ENCODE measurements at regions not wholly inside any gene's neighbourhood (a gene's known extent, or its start where the extent isn't known, plus 50 kb on each side); places are given as distances from the start of the nearest gene placed in this dataset.

GRCh38 chr5:125289606-125290005, 543.2 kb upstream of the ZNF608 start:
- CTCF ChIA-PET = no interaction called here
- no peak overlapping the region for H3K4me3 ChIP-seq (ENCODE audit: low read depth, low read length)
- POLR2A ChIA-PET = no interaction called here
- TF ChIP-seq CTCF (IDR thresholded peaks at IDR 0.05; ENCODE audit: insufficient read depth, low read length, missing control alignments) = no peak
- DNase-seq (ENCODE audit: low read depth, low spot score) = no peak

GRCh38 chr5:125290935-125291334, 544.5 kb upstream of the ZNF608 start:
- DNase-seq (ENCODE audit: low read depth, low spot score) = no peak
- H3K4me3 ChIP-seq (ENCODE audit: low read depth, low read length) = no peak overlapping the region
- POLR2A ChIA-PET = no interaction called here
- CTCF ChIA-PET = no interaction called here
- no peak for TF ChIP-seq CTCF (IDR thresholded peaks at IDR 0.05; ENCODE audit: insufficient read depth, low read length, missing control alignments)

- H3K4me3 ChIP-seq (ENCODE audit: low read depth, low read length) = no peak overlapping the region
- ChIA-PET POLR2A (no interaction called here), CTCF (no interaction called here)
- DNase-seq (ENCODE audit: low read depth, low spot score) = no peak
- no peak for TF ChIP-seq CTCF (IDR thresholded peaks at IDR 0.05; ENCODE audit: insufficient read depth, low read length, missing control alignments)
Observed at GRCh38 chr5:125291447-125291846, 545.0 kb upstream of the ZNF608 start.

GRCh38 chr5:125293223-125293622, 546.8 kb upstream of the ZNF608 start:
- no peak for TF ChIP-seq CTCF (IDR thresholded peaks at IDR 0.05; ENCODE audit: insufficient read depth, low read length, missing control alignments)
- POLR2A ChIA-PET = no interaction called here
- H3K4me3 ChIP-seq (ENCODE audit: low read depth, low read length) = no peak overlapping the region
- CTCF ChIA-PET = interaction anchor here (1.1 kb wide), 1 partner anchor 18 kb away, joined by 4 read pairs; no protein-coding TSS in a partner anchor
- DNase-seq (ENCODE audit: low read depth, low spot score) = no peak

GRCh38 chr5:125293726-125294125, 547.3 kb upstream of the ZNF608 start:
- TF ChIP-seq CTCF (IDR thresholded peaks at IDR 0.05; ENCODE audit: insufficient read depth, low read length, missing control alignments) = no peak
- H3K4me3 ChIP-seq (ENCODE audit: low read depth, low read length) = no peak overlapping the region
- DNase-seq (ENCODE audit: low read depth, low spot score) = no peak
- ChIA-PET POLR2A (no interaction called here), CTCF (interaction anchor here (1.1 kb wide), 1 partner anchor 18 kb away, joined by 4 read pairs; no protein-coding TSS in a partner anchor)

- CTCF ChIA-PET = no interaction called here
- H3K4me3 ChIP-seq (ENCODE audit: low read depth, low read length) = no peak overlapping the region
- POLR2A ChIA-PET = no interaction called here
- TF ChIP-seq CTCF (IDR thresholded peaks at IDR 0.05; ENCODE audit: insufficient read depth, low read length, missing control alignments) = no peak
- DNase-seq (ENCODE audit: low read depth, low spot score) = no peak
Observed at GRCh38 chr5:125294844-125295243, 548.4 kb upstream of the ZNF608 start.
